ENCODE measurements at regions not wholly inside any gene's neighbourhood (a gene's known extent, or its start where the extent isn't known, plus 50 kb on each side); places are given as distances from the start of the nearest gene placed in this dataset.

DNA sequence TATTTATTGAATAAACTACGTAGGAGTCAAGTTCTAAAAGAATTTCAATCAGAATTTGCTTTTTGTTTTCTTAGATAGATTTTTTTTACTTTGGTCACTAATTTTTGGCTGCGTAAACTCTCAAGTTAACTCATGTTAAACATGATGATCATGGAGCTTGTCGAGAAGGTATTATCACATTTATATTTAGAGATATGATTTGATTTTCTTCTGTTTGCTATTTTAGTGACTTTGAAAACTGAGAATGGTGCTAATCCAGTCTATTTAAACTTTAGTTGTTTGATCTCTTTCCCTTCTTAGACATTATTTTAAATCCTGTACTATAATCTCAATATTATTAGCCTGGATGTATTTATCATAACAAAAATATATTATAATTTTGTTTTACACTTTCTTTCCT is 179.4 kb upstream of the SEMA3C start:
- H3K4me2 ChIP-seq (ENCODE audit: insufficient read depth in 1 of 2, low read depth in 2 of 2, low read length in 2 of 2), result no peak overlapping the region
- H3K9me3 ChIP-seq (ENCODE audit: insufficient read depth in 2 of 2, low read depth in 1 of 2, low read length in 1 of 2), result no peaks in the 10 kb centered on the region
- TF ChIP-seq BCL11A (IDR thresholded peaks at IDR 0.05; ENCODE audit: low read depth in 2 of 2, low read length in 2 of 2) (no peak), EZH2 (IDR thresholded peaks at IDR 0.05; ENCODE audit: low read depth, low read length, severe bottlenecking) (no peak), SUZ12 (IDR thresholded peaks at IDR 0.05; ENCODE audit: low read length) (no peak), GABPA (IDR thresholded peaks at IDR 0.05; ENCODE audit: borderline replicate concordance, insufficient read depth, low read length) (no peak), MAFK (IDR thresholded peaks at IDR 0.05; ENCODE audit: low read depth, low read length) (no peak), YY1 (IDR thresholded peaks at IDR 0.05; ENCODE audit: low read depth, low read length) (no peak), CBX5 (IDR thresholded peaks at IDR 0.05; ENCODE audit: low read depth, low read length) (no peak), SIX5 (IDR thresholded peaks at IDR 0.05; ENCODE audit: low read depth, low read length) (no peak), POLR2A (IDR thresholded peaks at IDR 0.05; ENCODE audit: control extremely low read depth in 1 of 2, low read depth in 2 of 2, low read length in 2 of 2) (no peak), POU5F1 (IDR thresholded peaks at IDR 0.05; ENCODE audit: low read depth, low read length) (no peak), RBBP5 (IDR thresholded peaks at IDR 0.05; ENCODE audit: borderline replicate concordance, low read depth, low read length) (no peak), TAF1 (IDR thresholded peaks at IDR 0.05; ENCODE audit: low read depth, low read length) (no peak), SP2 (IDR thresholded peaks at IDR 0.05; ENCODE audit: low read length) (no peak), CHD2 (IDR thresholded peaks at IDR 0.05; ENCODE audit: low read length) (no peak)
- no peak overlapping the region for H2AFZ ChIP-seq (ENCODE audit: low read length)
- no peak overlapping the region for H2BK120ac ChIP-seq (replicated peaks; ENCODE audit: low read depth, low read length)
- no peak overlapping the region for H3K56ac ChIP-seq (replicated peaks; ENCODE audit: insufficient read length, low read depth, low read length)
- no peaks in the 10 kb centered on the region for H3K79me2 ChIP-seq (ENCODE audit: control insufficient read depth in 1 of 2, insufficient read depth in 2 of 2, low read length in 2 of 2)
- no peak overlapping the region for H3K9ac ChIP-seq (replicated peaks in 1 of 4; ENCODE audit: extremely low read depth in 1 of 4, low read depth in 3 of 4, low read length in 3 of 4)
- no peak overlapping the region for H2BK5ac ChIP-seq (ENCODE audit: low read depth, low read length)
- H4K20me1 ChIP-seq (replicated peaks in 1 of 2; ENCODE audit: control insufficient read depth in 1 of 2, insufficient read depth in 2 of 2, low read length in 2 of 2), result no peaks in the 10 kb centered on the region
- no peaks in the 10 kb centered on the region for H3K4me1 ChIP-seq (replicated peaks in 1 of 4; ENCODE audit: control insufficient read depth in 3 of 4, insufficient read depth in 4 of 4, low read length in 3 of 4)
- no peaks in the 10 kb centered on the region for H3K23me2 ChIP-seq (ENCODE audit: low read depth, low read length)
- FAIRE-seq (no peak), DNase-seq (ENCODE audit: low read depth in 1 of 2, low spot score in 2 of 2) (no peak)
- no peaks in the 10 kb centered on the region for H3K79me1 ChIP-seq (ENCODE audit: low read depth, low read length)
- H4K5ac ChIP-seq (ENCODE audit: insufficient read length, low read depth, low read length), result no peak overlapping the region
- H4K8ac ChIP-seq (ENCODE audit: extremely low read depth, insufficient read depth, low read length), result no peak overlapping the region
- ChIA-PET CTCF (ENCODE audit: partially characterized antibody) (no interaction called here), POLR2A (ENCODE audit: partially characterized antibody) (no interaction called here)
- no peak overlapping the region for H3K14ac ChIP-seq (ENCODE audit: insufficient read length)
- no peak overlapping the region for H3K18ac ChIP-seq (ENCODE audit: extremely low read depth, low read length)
- H2BK15ac ChIP-seq (ENCODE audit: low read length), result no peak overlapping the region
- H2BK20ac ChIP-seq (ENCODE audit: low read length), result no peak overlapping the region
- H3K36me3 ChIP-seq (ENCODE audit: control insufficient read depth in 2 of 4, insufficient read depth in 4 of 4, low read length in 3 of 4), result no peaks in the 10 kb centered on the region
- no peak overlapping the region for H4K91ac ChIP-seq (replicated peaks; ENCODE audit: insufficient read length, low read length)
- no peak overlapping the region for H3K27ac ChIP-seq (ENCODE audit: low read depth, low read length)
- no peak overlapping the region for H3K4me3 ChIP-seq (ENCODE audit: extremely low read depth in 1 of 4, insufficient read depth in 2 of 4, low read depth in 3 of 4, low read length in 4 of 4)
- no peak overlapping the region for H3K23ac ChIP-seq (ENCODE audit: insufficient read length)
- no peaks in the 10 kb centered on the region for H3K27me3 ChIP-seq (replicated peaks in 1 of 4; ENCODE audit: control insufficient read depth in 3 of 4, extremely low read depth in 1 of 4, insufficient read depth in 3 of 4, low read length in 3 of 4)
- no peak overlapping the region for H2BK12ac ChIP-seq (ENCODE audit: low read depth, low read length)
- no peak overlapping the region for H3K4ac ChIP-seq (replicated peaks; ENCODE audit: insufficient read length, low read depth, low read length)
- 90% methylated on average over 3 of the region's 3 CpGs; no CpG with 5 or more reads in 1 of the 2 experiments for WGBS, 2 experiments (ENCODE audit: extremely low coverage in 1 of 2, insufficient coverage in 1 of 2, insufficient read length in 1 of 2, insufficient replicate concordance in 2 of 2, low coverage in 1 of 2, low lambda C conversion rate in 2 of 2, missing lambda C conversion rate in 1 of 2)
- no peak overlapping the region for H2AK5ac ChIP-seq (ENCODE audit: low read depth, low read length)
